ENCODE measurements at regions not wholly inside any gene's neighbourhood (a gene's known extent, or its start where the extent isn't known, plus 50 kb on each side); places are given as distances from the start of the nearest gene placed in this dataset.

DNA sequence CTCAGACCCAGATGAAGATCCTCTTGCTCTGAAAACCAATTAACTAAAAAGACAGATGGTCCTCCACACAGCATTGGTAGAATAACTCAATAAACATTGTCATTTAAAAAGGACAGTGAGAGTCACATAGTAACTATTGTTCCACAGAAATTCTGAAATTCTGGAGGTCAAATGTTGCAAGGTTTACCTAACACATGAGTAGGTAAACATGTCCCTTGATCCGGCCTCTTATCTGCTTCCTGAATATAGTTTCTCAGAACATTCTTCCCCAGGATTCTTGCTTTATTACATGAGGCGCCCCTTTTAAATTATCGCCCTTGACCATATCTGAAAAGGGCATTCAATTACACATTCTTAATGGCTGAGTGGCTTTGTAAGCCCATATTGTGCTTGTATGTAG is 270.7 kb downstream of the SEMA3D start:
- TF ChIP-seq, protein P1, sequence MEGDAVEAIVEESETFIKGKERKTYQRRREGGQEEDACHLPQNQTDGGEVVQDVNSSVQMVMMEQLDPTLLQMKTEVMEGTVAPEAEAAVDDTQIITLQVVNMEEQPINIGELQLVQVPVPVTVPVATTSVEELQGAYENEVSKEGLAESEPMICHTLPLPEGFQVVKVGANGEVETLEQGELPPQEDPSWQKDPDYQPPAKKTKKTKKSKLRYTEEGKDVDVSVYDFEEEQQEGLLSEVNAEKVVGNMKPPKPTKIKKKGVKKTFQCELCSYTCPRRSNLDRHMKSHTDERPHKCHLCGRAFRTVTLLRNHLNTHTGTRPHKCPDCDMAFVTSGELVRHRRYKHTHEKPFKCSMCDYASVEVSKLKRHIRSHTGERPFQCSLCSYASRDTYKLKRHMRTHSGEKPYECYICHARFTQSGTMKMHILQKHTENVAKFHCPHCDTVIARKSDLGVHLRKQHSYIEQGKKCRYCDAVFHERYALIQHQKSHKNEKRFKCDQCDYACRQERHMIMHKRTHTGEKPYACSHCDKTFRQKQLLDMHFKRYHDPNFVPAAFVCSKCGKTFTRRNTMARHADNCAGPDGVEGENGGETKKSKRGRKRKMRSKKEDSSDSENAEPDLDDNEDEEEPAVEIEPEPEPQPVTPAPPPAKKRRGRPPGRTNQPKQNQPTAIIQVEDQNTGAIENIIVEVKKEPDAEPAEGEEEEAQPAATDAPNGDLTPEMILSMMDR (IDR thresholded peaks at IDR 0.05): no peak
- no peak for TF ChIP-seq POLR2AphosphoS5 (IDR thresholded peaks at IDR 0.05)
- TF ChIP-seq POLR2A (IDR thresholded peaks at IDR 0.05): no peak
- no peak for TF ChIP-seq EP300 (IDR thresholded peaks at IDR 0.05)
